Duodenal mucosa (tissue), 2 donors: ENCODE measurements at regions not wholly inside any gene's neighbourhood (a gene's known extent, or its start where the extent isn't known, plus 50 kb on each side); places are given as distances from the start of the nearest gene placed in this dataset.

ENCODE experiments used
- H3K27ac ChIP-seq: one replicate; pipeline ENCODE4 v1.7.0; 2013; ENCODE audit warnings: low read depth, low read length
- H3K27me3 ChIP-seq, 2 donors: one replicate each; pipeline ENCODE4 v1.7.0; 2013; ENCODE audit warnings: low read length in 2 of 2, control low read depth in 1 of 2; ENCODE audit not compliant: insufficient read depth in 2 of 2, control insufficient read depth in 1 of 2
- H3K36me3 ChIP-seq, 2 donors: one replicate each; pipeline ENCODE4 v1.7.0; 2013; ENCODE audit warnings: low read length in 2 of 2, control low read depth in 1 of 2; ENCODE audit not compliant: insufficient read depth in 2 of 2, control insufficient read depth in 1 of 2
- H3K4me1 ChIP-seq, 2 donors: one replicate each; pipeline ENCODE4 v1.7.0; 2013; ENCODE audit warnings: low read length in 2 of 2, control low read depth in 1 of 2; ENCODE audit not compliant: insufficient read depth in 2 of 2, control insufficient read depth in 1 of 2
- H3K4me3 ChIP-seq, 2 donors: one replicate each; pipeline ENCODE4 v1.7.0; 2013; ENCODE audit warnings: low read length in 2 of 2, low read depth in 1 of 2
- H3K9ac ChIP-seq, 2 donors: one replicate each; pipeline ENCODE4 v1.7.0; 2013; ENCODE audit warnings: low read length in 2 of 2, low read depth in 1 of 2
- H3K9me3 ChIP-seq, 2 donors: one replicate each; pipeline ENCODE4 v1.7.0; 2013; ENCODE audit warnings: low read length in 2 of 2, control low read depth in 1 of 2; ENCODE audit not compliant: control insufficient read depth in 1 of 2

DNA sequence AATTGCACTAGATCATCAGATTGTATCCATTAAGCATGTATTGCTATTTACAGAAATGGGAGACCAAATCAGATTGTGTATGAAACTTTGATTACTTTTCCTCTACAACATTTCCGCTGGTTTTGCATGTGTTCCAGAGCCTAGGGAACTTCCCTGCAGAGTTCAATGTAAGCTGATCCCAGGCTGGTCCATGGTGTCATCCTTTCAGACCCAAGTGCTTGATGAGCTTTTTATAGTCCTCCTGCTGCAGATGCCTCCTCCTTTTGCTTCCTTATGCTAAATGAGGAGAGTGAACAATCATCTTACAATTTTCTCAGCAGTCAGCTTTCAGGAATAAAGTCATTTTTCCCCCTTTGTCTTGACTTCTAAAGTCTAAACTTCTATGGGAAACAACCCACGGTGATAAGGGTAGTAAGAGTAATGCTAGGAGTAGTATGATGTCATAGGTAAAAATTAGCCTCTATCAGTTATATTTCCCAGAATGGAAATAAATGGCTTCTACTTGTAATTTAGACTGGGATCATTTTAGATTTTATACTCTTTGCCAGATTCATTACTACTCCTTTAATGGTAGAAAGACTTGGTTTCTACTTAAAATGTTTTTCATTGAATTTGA, 55.1 kb upstream of the SLC4A4 start:
- no peak overlapping the region for H3K27ac ChIP-seq
- no peaks in the 10 kb centered on the region for H3K36me3 ChIP-seq
- H3K9ac ChIP-seq = no peak overlapping the region
- no peak overlapping the region for H3K4me3 ChIP-seq
- peaks cover 0 to 9% of the 10 kb centered on the region in 2 donors for H3K4me1 ChIP-seq
- no peaks in the 10 kb centered on the region for H3K27me3 ChIP-seq
- no peaks in the 10 kb centered on the region for H3K9me3 ChIP-seq

DNA sequence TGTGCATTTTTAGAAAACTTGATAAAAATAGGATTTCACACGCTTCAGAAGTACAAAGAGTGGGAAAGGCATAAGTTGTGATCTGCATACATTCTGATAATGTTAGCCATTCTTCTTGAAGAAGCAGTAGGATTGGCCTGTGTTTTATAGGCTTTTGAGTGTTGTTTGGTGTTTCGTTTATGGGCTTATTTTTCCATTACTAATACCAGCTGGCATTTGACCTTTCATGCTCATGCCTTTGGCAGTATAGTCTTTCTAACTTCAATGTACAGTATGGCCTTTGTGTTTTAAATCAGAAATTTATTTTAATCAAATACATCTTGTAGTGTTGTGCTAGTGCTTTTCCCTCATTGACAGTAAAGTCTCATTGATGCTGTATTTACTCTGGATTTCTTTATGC, 51.5 kb upstream of the SLC4A4 start:
- Histone ChIP-seq H3K4me1 (peaks cover 6 to 24% of the 10 kb centered on the region in 2 donors), H3K27me3 (no peaks in the 10 kb centered on the region), H3K36me3 (no peaks in the 10 kb centered on the region), H3K9ac (no peak overlapping the region), H3K9me3 (no peaks in the 10 kb centered on the region), H3K4me3 (no peak overlapping the region), H3K27ac (no peak overlapping the region)

DNA sequence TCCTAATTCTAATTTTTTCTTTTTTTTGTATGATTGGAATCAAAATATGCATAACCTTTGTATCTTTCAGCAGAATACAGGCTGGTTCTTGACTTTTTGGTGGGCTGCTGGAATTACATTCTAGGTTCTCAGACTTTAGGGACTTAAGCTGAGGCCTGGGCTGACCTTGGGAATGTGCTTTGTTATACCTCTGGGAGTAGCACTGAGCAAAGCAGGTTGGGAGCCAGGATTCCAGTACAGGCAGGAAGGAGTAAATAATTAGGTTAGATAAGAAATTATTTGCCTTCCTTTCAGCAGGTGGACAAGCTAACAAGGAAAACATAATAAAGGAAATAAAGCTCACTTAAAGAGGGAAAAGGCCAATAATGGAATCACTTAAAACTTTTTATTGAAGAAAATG, 49.9 kb upstream of the SLC4A4 start:
- Histone ChIP-seq H3K4me1 (peaks cover 6 to 24% of the 10 kb centered on the region in 2 donors), H3K36me3 (no peaks in the 10 kb centered on the region), H3K27ac (no peak overlapping the region), H3K4me3 (no peak overlapping the region), H3K27me3 (no peaks in the 10 kb centered on the region), H3K9ac (no peak overlapping the region), H3K9me3 (no peaks in the 10 kb centered on the region)
